GM12878 (cell line): ENCODE measurements at regions not wholly inside any gene's neighbourhood (a gene's known extent, or its start where the extent isn't known, plus 50 kb on each side); places are given as distances from the start of the nearest gene placed in this dataset.

Experiments used
- BCLAF1 ChIP-seq: fragments of 450-650 bp; IDR thresholded peaks from 2 replicates; pipeline ENCODE4 v1.6.1; 2017; ENCODE audit warnings: antibody characterized with exemption, mild to moderate bottlenecking, moderate library complexity
- DPF2 ChIP-seq: fragments of 450-650 bp; IDR thresholded peaks from 2 replicates; pipeline ENCODE4 v1.6.1; 2017; ENCODE audit warnings: mild to moderate bottlenecking
- FOS ChIP-seq: IDR thresholded peaks from 3 replicates; pipeline ENCODE4 v1.6.1; 2011; ENCODE audit warnings: borderline replicate concordance; ENCODE audit not compliant: insufficient read length; ENCODE audit errors: extremely low read depth
- LARP7 ChIP-seq: fragments of 450-650 bp; IDR thresholded peaks from 2 replicates; pipeline ENCODE4 v1.6.1; 2017; ENCODE audit warnings: mild to moderate bottlenecking
- NFIC ChIP-seq: IDR thresholded peaks from 2 replicates; pipeline ENCODE4 v1.6.1; 2012; ENCODE audit warnings: low read depth, mild to moderate bottlenecking, inconsistent platforms, low read length, moderate library complexity
- NKRF ChIP-seq: fragments of 450-650 bp; conservative IDR thresholded peaks from 2 replicates; pipeline ENCODE4 v1.6.1; 2017; ENCODE audit warnings: mild to moderate bottlenecking, moderate library complexity
- PAX5 ChIP-seq: IDR thresholded peaks from 2 replicates; pipeline ENCODE4 v1.6.1; 2011; ENCODE audit warnings: low read depth, low read length, borderline replicate concordance
- RBBP5 ChIP-seq: fragments of 200-600 bp; sonication (generic); conservative IDR thresholded peaks from 2 replicates; pipeline ENCODE4 v1.6.1; 2016
- ZNF274 ChIP-seq: IDR thresholded peaks from one replicate; pipeline ENCODE4 v1.8.0; 2011; ENCODE audit not compliant: insufficient read length, insufficient read depth
- ZNF622 ChIP-seq: fragments of 450-650 bp; IDR thresholded peaks from 2 replicates; pipeline ENCODE4 v1.6.1; 2017; ENCODE audit warnings: mild to moderate bottlenecking, inconsistent platforms
- TF ChIP-seq, protein P1 (sequence below): fragments of 450-650 bp; IDR thresholded peaks from 2 replicates; pipeline ENCODE4 v1.6.1; 2017; ENCODE audit warnings: mild to moderate bottlenecking, moderate library complexity

DNA sequence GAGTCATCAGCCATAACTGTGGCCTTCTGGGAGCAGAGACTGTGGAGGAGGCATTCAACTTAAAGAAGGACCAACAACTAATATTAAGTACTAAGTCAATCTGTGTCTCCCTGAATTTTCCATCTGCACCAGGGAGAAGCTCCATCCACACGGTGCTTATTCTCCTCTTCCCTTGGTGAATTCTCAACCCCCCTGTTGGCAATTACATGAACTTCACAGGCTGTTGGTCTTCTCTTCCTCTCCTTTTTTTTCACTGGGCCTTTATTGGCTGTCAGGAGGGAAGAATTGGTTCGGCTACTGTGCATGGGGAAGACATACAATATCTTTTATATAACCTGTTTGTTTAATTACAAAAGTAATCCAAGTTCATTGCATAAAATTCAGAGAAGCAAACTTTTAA, 152.8 kb upstream of the IRX6 start (continued):
- TF ChIP-seq, protein P1, sequence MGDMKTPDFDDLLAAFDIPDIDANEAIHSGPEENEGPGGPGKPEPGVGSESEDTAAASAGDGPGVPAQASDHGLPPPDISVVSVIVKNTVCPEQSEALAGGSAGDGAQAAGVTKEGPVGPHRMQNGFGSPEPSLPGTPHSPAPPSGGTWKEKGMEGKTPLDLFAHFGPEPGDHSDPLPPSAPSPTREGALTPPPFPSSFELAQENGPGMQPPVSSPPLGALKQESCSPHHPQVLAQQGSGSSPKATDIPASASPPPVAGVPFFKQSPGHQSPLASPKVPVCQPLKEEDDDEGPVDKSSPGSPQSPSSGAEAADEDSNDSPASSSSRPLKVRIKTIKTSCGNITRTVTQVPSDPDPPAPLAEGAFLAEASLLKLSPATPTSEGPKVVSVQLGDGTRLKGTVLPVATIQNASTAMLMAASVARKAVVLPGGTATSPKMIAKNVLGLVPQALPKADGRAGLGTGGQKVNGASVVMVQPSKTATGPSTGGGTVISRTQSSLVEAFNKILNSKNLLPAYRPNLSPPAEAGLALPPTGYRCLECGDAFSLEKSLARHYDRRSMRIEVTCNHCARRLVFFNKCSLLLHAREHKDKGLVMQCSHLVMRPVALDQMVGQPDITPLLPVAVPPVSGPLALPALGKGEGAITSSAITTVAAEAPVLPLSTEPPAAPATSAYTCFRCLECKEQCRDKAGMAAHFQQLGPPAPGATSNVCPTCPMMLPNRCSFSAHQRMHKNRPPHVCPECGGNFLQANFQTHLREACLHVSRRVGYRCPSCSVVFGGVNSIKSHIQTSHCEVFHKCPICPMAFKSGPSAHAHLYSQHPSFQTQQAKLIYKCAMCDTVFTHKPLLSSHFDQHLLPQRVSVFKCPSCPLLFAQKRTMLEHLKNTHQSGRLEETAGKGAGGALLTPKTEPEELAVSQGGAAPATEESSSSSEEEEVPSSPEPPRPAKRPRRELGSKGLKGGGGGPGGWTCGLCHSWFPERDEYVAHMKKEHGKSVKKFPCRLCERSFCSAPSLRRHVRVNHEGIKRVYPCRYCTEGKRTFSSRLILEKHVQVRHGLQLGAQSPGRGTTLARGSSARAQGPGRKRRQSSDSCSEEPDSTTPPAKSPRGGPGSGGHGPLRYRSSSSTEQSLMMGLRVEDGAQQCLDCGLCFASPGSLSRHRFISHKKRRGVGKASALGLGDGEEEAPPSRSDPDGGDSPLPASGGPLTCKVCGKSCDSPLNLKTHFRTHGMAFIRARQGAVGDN, result no peak
- no peak for TF ChIP-seq LARP7
- no peak for TF ChIP-seq ZNF622
- TF ChIP-seq DPF2, result no peak
- TF ChIP-seq RBBP5, result no peak
- TF ChIP-seq NKRF, result no peak
- no peak for TF ChIP-seq NFIC
- no peak for TF ChIP-seq PAX5
- no peak for TF ChIP-seq FOS
- TF ChIP-seq BCLAF1, result no peak
- TF ChIP-seq ZNF274, result no peak
